HL-60 (cell line): ENCODE measurements at regions not wholly inside any gene's neighbourhood (a gene's known extent, or its start where the extent isn't known, plus 50 kb on each side); places are given as distances from the start of the nearest gene placed in this dataset.

Experiments used
- GABPA ChIP-seq: IDR thresholded peaks from 2 replicates; pipeline ENCODE4 v1.6.1; 2012; ENCODE audit warnings: low read depth
- POLR2AphosphoS5 ChIP-seq: IDR thresholded peaks from 2 replicates; pipeline ENCODE4 v1.6.1; 2012; ENCODE audit warnings: low read depth
- TF ChIP-seq, protein P1 (sequence below): IDR thresholded peaks from one replicate; pipeline ENCODE4 v1.5.1; 2011; ENCODE audit warnings: low read length, control low read depth, inconsistent platforms; ENCODE audit not compliant: insufficient read depth
- TF ChIP-seq, protein P2 (sequence below): IDR thresholded peaks from 2 replicates; pipeline ENCODE4 v1.6.1; 2012; ENCODE audit warnings: low read depth; ENCODE audit not compliant: insufficient replicate concordance

DNA sequence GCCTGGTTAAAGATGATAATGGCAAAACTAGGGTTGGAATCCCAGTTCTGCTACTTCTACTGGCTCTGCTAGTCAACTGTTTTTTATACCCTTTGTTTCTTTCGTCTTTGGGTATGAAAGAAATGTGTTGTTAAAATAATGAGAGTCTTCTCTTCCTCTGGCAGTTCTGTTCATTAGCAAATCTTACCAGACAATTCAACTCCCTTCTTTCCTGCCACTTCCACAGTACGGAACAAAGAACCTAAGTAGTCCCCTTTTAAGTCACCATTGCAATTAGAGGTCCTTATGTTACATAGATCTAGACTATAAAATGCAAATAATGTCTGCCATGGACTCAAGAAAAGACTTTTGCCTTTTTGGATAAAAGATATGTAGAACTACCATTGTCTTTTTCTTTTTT lies 134.1 kb downstream of the RND3 start:
- TF ChIP-seq, protein P1, sequence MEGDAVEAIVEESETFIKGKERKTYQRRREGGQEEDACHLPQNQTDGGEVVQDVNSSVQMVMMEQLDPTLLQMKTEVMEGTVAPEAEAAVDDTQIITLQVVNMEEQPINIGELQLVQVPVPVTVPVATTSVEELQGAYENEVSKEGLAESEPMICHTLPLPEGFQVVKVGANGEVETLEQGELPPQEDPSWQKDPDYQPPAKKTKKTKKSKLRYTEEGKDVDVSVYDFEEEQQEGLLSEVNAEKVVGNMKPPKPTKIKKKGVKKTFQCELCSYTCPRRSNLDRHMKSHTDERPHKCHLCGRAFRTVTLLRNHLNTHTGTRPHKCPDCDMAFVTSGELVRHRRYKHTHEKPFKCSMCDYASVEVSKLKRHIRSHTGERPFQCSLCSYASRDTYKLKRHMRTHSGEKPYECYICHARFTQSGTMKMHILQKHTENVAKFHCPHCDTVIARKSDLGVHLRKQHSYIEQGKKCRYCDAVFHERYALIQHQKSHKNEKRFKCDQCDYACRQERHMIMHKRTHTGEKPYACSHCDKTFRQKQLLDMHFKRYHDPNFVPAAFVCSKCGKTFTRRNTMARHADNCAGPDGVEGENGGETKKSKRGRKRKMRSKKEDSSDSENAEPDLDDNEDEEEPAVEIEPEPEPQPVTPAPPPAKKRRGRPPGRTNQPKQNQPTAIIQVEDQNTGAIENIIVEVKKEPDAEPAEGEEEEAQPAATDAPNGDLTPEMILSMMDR = no peak
- no peak for TF ChIP-seq POLR2AphosphoS5
- TF ChIP-seq, protein P2, sequence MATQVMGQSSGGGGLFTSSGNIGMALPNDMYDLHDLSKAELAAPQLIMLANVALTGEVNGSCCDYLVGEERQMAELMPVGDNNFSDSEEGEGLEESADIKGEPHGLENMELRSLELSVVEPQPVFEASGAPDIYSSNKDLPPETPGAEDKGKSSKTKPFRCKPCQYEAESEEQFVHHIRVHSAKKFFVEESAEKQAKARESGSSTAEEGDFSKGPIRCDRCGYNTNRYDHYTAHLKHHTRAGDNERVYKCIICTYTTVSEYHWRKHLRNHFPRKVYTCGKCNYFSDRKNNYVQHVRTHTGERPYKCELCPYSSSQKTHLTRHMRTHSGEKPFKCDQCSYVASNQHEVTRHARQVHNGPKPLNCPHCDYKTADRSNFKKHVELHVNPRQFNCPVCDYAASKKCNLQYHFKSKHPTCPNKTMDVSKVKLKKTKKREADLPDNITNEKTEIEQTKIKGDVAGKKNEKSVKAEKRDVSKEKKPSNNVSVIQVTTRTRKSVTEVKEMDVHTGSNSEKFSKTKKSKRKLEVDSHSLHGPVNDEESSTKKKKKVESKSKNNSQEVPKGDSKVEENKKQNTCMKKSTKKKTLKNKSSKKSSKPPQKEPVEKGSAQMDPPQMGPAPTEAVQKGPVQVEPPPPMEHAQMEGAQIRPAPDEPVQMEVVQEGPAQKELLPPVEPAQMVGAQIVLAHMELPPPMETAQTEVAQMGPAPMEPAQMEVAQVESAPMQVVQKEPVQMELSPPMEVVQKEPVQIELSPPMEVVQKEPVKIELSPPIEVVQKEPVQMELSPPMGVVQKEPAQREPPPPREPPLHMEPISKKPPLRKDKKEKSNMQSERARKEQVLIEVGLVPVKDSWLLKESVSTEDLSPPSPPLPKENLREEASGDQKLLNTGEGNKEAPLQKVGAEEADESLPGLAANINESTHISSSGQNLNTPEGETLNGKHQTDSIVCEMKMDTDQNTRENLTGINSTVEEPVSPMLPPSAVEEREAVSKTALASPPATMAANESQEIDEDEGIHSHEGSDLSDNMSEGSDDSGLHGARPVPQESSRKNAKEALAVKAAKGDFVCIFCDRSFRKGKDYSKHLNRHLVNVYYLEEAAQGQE = no peak
- TF ChIP-seq GABPA = no peak
